Keratinocyte (primary cell): ENCODE measurements at regions not wholly inside any gene's neighbourhood (a gene's known extent, or its start where the extent isn't known, plus 50 kb on each side); places are given as distances from the start of the nearest gene placed in this dataset.

Experiments used
- DNase-seq: peaks from one replicate; pipeline ENCODE4 v3.0.0-alpha.2; 2011; ENCODE audit warnings: low read depth, missing footprints, low spot score
- FAIRE-seq: peaks from 2 replicates; lab custom pipeline; 2011; peaks lifted over from hg19 to GRCh38; lab: Jason Lieb, UNC
- H2AFZ ChIP-seq: 2 replicates; pipeline ENCODE4 v1.6.0; 2012; ENCODE audit warnings: low read length, control low read depth, inconsistent platforms; ENCODE audit not compliant: control insufficient read depth
- H3K27ac ChIP-seq: 2 replicates; pipeline ENCODE4 v1.5.1; 2011; ENCODE audit warnings: low read length; ENCODE audit not compliant: control insufficient read depth, insufficient read depth
- H3K27me3 ChIP-seq: 3 replicates; pipeline ENCODE4 v1.6.0; 2011; ENCODE audit warnings: low read length; ENCODE audit not compliant: control insufficient read depth, insufficient read depth; ENCODE audit errors: extremely low read depth
- H3K36me3 ChIP-seq, 2 experiments: 2 replicates in 1 of 2; 3 replicates in 1 of 2; pipeline ENCODE4 v1.5.1; 2011; ENCODE audit warnings: low read length in 2 of 2, mild to moderate bottlenecking in 1 of 2; ENCODE audit not compliant: control insufficient read depth in 2 of 2, insufficient read depth in 2 of 2; ENCODE audit errors: extremely low read depth in 1 of 2
- H3K4me1 ChIP-seq: 3 replicates; pipeline ENCODE4 v1.5.1; 2011; ENCODE audit warnings: low read length; ENCODE audit not compliant: control insufficient read depth, insufficient read depth; ENCODE audit errors: extremely low read depth
- H3K4me2 ChIP-seq: 3 replicates; pipeline ENCODE4 v1.6.0; 2011; ENCODE audit warnings: low read depth, low read length; ENCODE audit not compliant: control insufficient read depth, insufficient read depth; ENCODE audit errors: extremely low read depth
- H3K4me3 ChIP-seq, 3 experiments: fragments of 200-600 bp in 1 of 3; sonication (generic) in 1 of 3; 2 replicates in 2 of 3; 3 replicates in 1 of 3; pipeline ENCODE4 v1.5.1; 2011 to 2016; ENCODE audit warnings: low read length in 3 of 3, mild to moderate bottlenecking in 3 of 3, control low read depth in 2 of 3, inconsistent platforms in 1 of 3, low read depth in 1 of 3, mixed read lengths in 1 of 3, mixed run types in 1 of 3, moderate library complexity in 1 of 3; ENCODE audit not compliant: control insufficient read depth in 2 of 3, insufficient read depth in 2 of 3; ENCODE audit errors: extremely low read depth in 1 of 3
- H3K79me2 ChIP-seq: 2 replicates; pipeline ENCODE4 v1.6.0; 2012; ENCODE audit warnings: low read length; ENCODE audit not compliant: control insufficient read depth, insufficient read depth
- H3K9ac ChIP-seq: 3 replicates; pipeline ENCODE4 v1.6.0; 2011; ENCODE audit warnings: low read length; ENCODE audit not compliant: control insufficient read depth, insufficient read depth; ENCODE audit errors: extremely low read depth
- H3K9me1 ChIP-seq: 3 replicates; pipeline ENCODE4 v1.6.0; 2011; ENCODE audit warnings: low read length; ENCODE audit not compliant: control insufficient read depth, insufficient read depth; ENCODE audit errors: extremely low read depth
- H3K9me3 ChIP-seq: 2 replicates; pipeline ENCODE4 v1.5.1; 2012; ENCODE audit warnings: low read depth, low read length; ENCODE audit not compliant: control insufficient read depth
- H4K20me1 ChIP-seq: 3 replicates; pipeline ENCODE4 v1.6.0; 2011; ENCODE audit warnings: low read length; ENCODE audit not compliant: control insufficient read depth, insufficient read depth; ENCODE audit errors: extremely low read depth
- EZH2 ChIP-seq: IDR thresholded peaks from one replicate; pipeline ENCODE4 v1.6.1; 2012; ENCODE audit warnings: inconsistent platforms, mild to moderate bottlenecking, low read length, moderate library complexity
- dilution Hi-C: fragments of 300-500 bp; cut with MboI; formaldehyde crosslinking; loops from one replicate; pipeline ENCODE4 v1.7.0; 2020; ENCODE audit warnings: low sequenced_read_pairs; ENCODE audit not compliant: extremely low pct_ligation_motif_present
- TF ChIP-seq, protein P1 (sequence below), 3 experiments: IDR thresholded peaks in 1 of 3; conservative IDR thresholded peaks in 1 of 3; optimal IDR thresholded peaks in 1 of 3; 2 replicates in 2 of 3; 3 replicates in 1 of 3; pipeline versions ENCODE3 to v1.5.1; 2011; ENCODE audit warnings: low read length in 3 of 3, mild to moderate bottlenecking in 3 of 3, moderate library complexity in 2 of 3, control low read depth in 1 of 3, inconsistent platforms in 1 of 3; ENCODE audit not compliant: insufficient read depth in 2 of 3; ENCODE audit errors: extremely low read depth in 1 of 3

DNA sequence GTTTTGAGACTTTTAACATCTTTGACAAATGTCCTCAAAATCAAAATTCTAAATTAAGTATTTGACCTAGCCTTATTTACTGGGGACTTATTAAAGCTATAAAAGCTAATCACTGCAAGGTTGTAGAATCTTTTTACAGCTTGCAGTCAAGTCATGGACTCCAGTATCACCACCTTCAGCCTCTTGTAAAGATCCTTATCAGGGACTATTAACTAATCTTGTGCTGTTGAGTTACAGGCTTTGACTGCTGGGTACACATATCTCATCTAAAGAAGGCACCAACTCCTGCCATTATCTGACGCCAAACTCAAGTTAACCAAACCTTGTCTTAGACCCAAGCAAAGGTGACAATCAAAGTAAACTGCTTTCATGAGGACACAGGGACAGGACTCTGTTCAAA, 621.0 kb upstream of the IGFBP3 start:
- TF ChIP-seq, protein P1, sequence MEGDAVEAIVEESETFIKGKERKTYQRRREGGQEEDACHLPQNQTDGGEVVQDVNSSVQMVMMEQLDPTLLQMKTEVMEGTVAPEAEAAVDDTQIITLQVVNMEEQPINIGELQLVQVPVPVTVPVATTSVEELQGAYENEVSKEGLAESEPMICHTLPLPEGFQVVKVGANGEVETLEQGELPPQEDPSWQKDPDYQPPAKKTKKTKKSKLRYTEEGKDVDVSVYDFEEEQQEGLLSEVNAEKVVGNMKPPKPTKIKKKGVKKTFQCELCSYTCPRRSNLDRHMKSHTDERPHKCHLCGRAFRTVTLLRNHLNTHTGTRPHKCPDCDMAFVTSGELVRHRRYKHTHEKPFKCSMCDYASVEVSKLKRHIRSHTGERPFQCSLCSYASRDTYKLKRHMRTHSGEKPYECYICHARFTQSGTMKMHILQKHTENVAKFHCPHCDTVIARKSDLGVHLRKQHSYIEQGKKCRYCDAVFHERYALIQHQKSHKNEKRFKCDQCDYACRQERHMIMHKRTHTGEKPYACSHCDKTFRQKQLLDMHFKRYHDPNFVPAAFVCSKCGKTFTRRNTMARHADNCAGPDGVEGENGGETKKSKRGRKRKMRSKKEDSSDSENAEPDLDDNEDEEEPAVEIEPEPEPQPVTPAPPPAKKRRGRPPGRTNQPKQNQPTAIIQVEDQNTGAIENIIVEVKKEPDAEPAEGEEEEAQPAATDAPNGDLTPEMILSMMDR (optimal IDR thresholded peaks at IDR 0.05 in 1 of 3, IDR thresholded peaks at IDR 0.05 in 1 of 3, conservative IDR thresholded peaks at IDR 0.05 in 1 of 3; ENCODE audit: extremely low read depth in 1 of 3, insufficient read depth in 2 of 3, low read length in 3 of 3), result no peak
- no peak for TF ChIP-seq EZH2
- no peak overlapping the region for H3K4me2 ChIP-seq
- H3K4me3 ChIP-seq, result no peak overlapping the region
- no peaks in the 10 kb centered on the region for H3K9me1 ChIP-seq
- dilution Hi-C loops, result no loop called here
- no peaks in the 10 kb centered on the region for H3K9me3 ChIP-seq
- no peak overlapping the region for H3K9ac ChIP-seq
- peaks cover 31% of the 10 kb centered on the region for H3K4me1 ChIP-seq
- no peaks in the 10 kb centered on the region for H3K27me3 ChIP-seq
- H3K79me2 ChIP-seq, result no peaks in the 10 kb centered on the region
- peak; percentile 5 for FAIRE-seq
- no peak overlapping the region for H3K27ac ChIP-seq
- no peak for DNase-seq
- H2AFZ ChIP-seq, result no peak overlapping the region
- no peaks in the 10 kb centered on the region for H4K20me1 ChIP-seq
- no peaks in the 10 kb centered on the region for H3K36me3 ChIP-seq

DNA sequence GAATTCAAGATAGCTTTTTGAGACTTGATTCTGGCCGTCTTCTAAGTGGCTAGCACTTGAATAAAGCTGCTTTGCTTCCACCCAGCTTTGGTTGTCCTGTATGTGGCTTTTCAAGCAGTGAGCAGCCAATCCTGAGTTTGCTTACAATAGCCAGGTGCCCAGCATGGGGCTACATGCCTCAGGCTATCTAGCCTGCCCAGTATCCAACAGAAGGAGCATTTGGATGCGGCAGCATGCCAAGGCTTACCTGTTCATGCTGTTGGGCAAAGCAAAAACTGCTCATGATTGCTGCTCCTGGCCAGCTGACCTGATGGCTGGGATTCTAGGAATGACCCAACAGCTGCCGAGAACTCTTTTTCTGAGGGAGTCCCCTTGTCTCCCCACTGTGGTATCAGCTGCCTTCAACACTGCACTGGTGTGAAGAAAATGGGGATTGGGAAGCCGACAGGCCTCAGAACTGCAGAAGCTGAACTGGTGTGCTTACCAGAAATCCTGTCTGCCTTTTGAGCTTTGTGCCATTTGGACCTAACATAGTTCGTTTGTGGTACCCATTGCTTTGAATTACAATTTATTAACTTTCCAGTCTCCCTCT, 618.9 kb upstream of the IGFBP3 start:
- no peaks in the 10 kb centered on the region for H3K9me1 ChIP-seq
- no peak overlapping the region for H2AFZ ChIP-seq
- H3K4me3 ChIP-seq, result no peak overlapping the region
- no peaks in the 10 kb centered on the region for H3K27me3 ChIP-seq
- H4K20me1 ChIP-seq, result no peaks in the 10 kb centered on the region
- FAIRE-seq, result no peak
- H3K4me2 ChIP-seq, result no peak overlapping the region
- no peaks in the 10 kb centered on the region for H3K36me3 ChIP-seq
- no peaks in the 10 kb centered on the region for H3K9me3 ChIP-seq
- no peak for DNase-seq
- H3K27ac ChIP-seq, result no peak overlapping the region
- H3K79me2 ChIP-seq, result no peaks in the 10 kb centered on the region
- dilution Hi-C loops, result no loop called here
- TF ChIP-seq, protein P1 (optimal IDR thresholded peaks at IDR 0.05 in 1 of 3, IDR thresholded peaks at IDR 0.05 in 1 of 3, conservative IDR thresholded peaks at IDR 0.05 in 1 of 3; ENCODE audit: extremely low read depth in 1 of 3, insufficient read depth in 2 of 3, low read length in 3 of 3), result no peak
- no peak for TF ChIP-seq EZH2
- H3K4me1 ChIP-seq, result peaks cover 12% of the 10 kb centered on the region
- H3K9ac ChIP-seq, result no peak overlapping the region
